ENCODE measurements at regions not wholly inside any gene's neighbourhood (a gene's known extent, or its start where the extent isn't known, plus 50 kb on each side); places are given as distances from the start of the nearest gene placed in this dataset.

DNA sequence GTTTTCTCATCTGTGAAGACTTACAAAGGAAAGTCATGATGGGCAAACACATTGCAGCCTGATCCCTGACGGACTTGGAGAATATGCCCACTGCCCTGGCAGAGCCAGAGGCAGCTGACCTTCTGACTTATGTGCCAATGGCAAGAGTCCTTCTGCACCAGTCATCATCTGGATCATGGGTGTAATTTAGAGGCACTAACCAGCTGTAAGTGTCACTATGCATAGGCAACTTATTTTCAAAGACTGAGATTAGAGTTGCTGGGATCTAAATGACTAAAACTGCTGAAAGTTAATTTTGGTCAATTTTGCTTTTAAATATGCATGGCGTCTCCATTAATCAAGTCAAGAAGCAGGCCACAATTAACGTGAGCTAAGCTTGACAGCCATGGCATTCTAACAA, 261.2 kb downstream of the BCL11A start:
- ATAC-seq (no peak), DNase-seq (no peak)
- ChIA-PET CTCF (no interaction called here), POLR2A (no interaction called here)
- intact Hi-C loops (cut with micrococcal nuclease): no loop called here
- H3K9me3 ChIP-seq (ENCODE audit: control insufficient read depth in 2 of 3, low read length in 3 of 3): no peaks in the 10 kb centered on the region
- H3K36me3 ChIP-seq (ENCODE audit: control insufficient read depth in 2 of 3, insufficient read depth in 3 of 3, low read length in 3 of 3): no peaks in the 10 kb centered on the region
- Mint-ChIP-seq H3K36me3 (no peaks in the 10 kb centered on the region), H3K4me3 (no peak overlapping the region), H3K4me1 (no peaks in the 10 kb centered on the region), H3K9me3 (peaks cover 0 to 3% (median 0%) of the 10 kb centered on the region in 11 donors), H3K27me3 (peaks cover 2 to 20% (median 13%) of the 10 kb centered on the region in 5 donors), H3K27ac (peak overlapping the region in 1 of 9 donors; percentile 41)
- no peak overlapping the region for H3K4me3 ChIP-seq (ENCODE audit: low read length)
- no peaks in the 10 kb centered on the region for H3K4me1 ChIP-seq (ENCODE audit: control insufficient read depth in 2 of 2, insufficient read depth in 2 of 2, low read length in 2 of 2)
- no peak overlapping the region for H3K27ac ChIP-seq (ENCODE audit: low read depth, low read length)
- no peaks in the 10 kb centered on the region for H3K27me3 ChIP-seq (ENCODE audit: control insufficient read depth in 2 of 2, insufficient read depth in 2 of 2, low read length in 2 of 2)

DNA sequence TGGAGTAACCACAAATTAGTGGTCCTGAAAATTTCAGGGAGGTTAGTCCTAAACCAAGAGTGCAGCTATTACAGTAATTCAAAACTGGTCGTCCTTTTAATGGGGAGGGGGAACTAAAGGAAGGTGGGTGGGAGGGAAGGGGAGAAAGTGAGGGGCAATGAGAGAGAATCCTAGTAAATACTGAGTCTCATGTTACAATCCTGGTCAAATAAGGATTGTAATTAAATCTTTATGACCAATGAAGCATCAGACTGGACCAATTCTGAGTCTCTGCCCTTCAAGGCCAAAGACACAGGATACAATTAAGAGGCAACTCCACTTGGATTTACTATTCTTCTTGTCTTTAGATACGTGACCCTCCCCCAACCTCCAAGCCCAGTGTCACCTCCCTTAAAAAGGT, 262.9 kb downstream of the BCL11A start:
- CTCF ChIA-PET: no interaction called here
- Histone ChIP-seq H3K27ac (ENCODE audit: low read depth, low read length) (no peak overlapping the region), H3K36me3 (ENCODE audit: control insufficient read depth in 2 of 3, insufficient read depth in 3 of 3, low read length in 3 of 3) (no peaks in the 10 kb centered on the region), H3K4me3 (ENCODE audit: low read length) (no peak overlapping the region), H3K9me3 (ENCODE audit: control insufficient read depth in 2 of 3, low read length in 3 of 3) (no peaks in the 10 kb centered on the region), H3K27me3 (ENCODE audit: control insufficient read depth in 2 of 2, insufficient read depth in 2 of 2, low read length in 2 of 2) (no peaks in the 10 kb centered on the region), H3K4me1 (ENCODE audit: control insufficient read depth in 2 of 2, insufficient read depth in 2 of 2, low read length in 2 of 2) (no peaks in the 10 kb centered on the region)
- Mint-ChIP-seq H3K4me3 (no peak overlapping the region), H3K9me3 (peaks cover 0 to 3% (median 0%) of the 10 kb centered on the region in 11 donors), H3K36me3 (no peaks in the 10 kb centered on the region), H3K27me3 (peaks cover 2 to 22% (median 10%) of the 10 kb centered on the region in 5 donors), H3K4me1 (no peaks in the 10 kb centered on the region), H3K27ac (no peak overlapping the region)
- ATAC-seq: no peak
- no peak for DNase-seq
- POLR2A ChIA-PET: no interaction called here
- intact Hi-C loops (cut with micrococcal nuclease): no loop called here

DNA sequence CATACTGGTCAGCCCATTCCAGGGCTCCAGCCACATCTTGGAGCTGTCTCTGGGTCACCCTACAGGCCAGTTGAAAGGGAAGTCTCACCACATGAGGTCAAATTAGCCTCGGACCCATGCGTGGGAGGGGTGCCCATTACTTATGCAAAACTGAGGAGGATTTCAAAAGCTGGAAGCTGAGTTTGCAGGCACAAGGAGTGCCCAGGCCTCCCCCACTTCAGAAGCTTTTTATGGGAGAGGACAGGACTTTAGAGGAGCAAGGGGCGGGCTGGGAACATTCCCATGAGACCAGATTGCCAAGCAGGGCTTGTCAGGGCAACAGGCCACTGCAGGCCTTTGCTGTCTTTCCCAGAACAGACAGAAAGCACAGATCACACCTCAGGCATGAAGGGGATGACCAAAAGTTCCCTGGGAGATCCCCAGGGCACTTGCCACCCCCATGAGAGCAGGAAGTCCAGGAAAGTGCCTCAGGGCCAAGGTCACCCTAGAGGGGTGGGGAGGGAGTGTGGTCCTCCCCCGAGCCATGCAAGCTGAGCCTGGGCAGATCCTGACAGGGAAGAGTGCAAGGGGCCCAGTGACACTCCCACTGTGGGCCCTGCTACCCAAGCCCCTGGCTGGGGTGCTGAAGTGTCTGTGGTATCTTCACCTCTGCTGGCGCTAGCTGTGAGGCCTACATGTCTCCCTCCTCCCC, 267.7 kb downstream of the BCL11A start:
- H3K4me1 ChIP-seq (ENCODE audit: control insufficient read depth in 2 of 2, insufficient read depth in 2 of 2, low read length in 2 of 2): no peaks in the 10 kb centered on the region
- H3K9me3 Mint-ChIP-seq: no peaks in the 10 kb centered on the region
- H3K9me3 ChIP-seq (ENCODE audit: control insufficient read depth in 2 of 3, low read length in 3 of 3): no peaks in the 10 kb centered on the region
- H3K36me3 Mint-ChIP-seq: no peaks in the 10 kb centered on the region
- POLR2A ChIA-PET: no interaction called here
- DNase-seq: no peak
- no peak overlapping the region for H3K4me3 ChIP-seq (ENCODE audit: low read length)
- no peaks in the 10 kb centered on the region for H3K4me1 Mint-ChIP-seq
- CTCF ChIA-PET: no interaction called here
- no peak overlapping the region for H3K4me3 Mint-ChIP-seq
- no peaks in the 10 kb centered on the region for H3K27me3 ChIP-seq (ENCODE audit: control insufficient read depth in 2 of 2, insufficient read depth in 2 of 2, low read length in 2 of 2)
- peaks cover 0 to 10% (median 0%) of the 10 kb centered on the region in 5 donors for H3K27me3 Mint-ChIP-seq
- intact Hi-C loops (cut with micrococcal nuclease): no loop called here
- H3K27ac ChIP-seq (ENCODE audit: low read depth, low read length): no peak overlapping the region
- no peaks in the 10 kb centered on the region for H3K36me3 ChIP-seq (ENCODE audit: control insufficient read depth in 2 of 3, insufficient read depth in 3 of 3, low read length in 3 of 3)
- H3K27ac Mint-ChIP-seq: peak overlapping the region in 1 of 9 donors; percentile 24
- no peak for ATAC-seq

DNA sequence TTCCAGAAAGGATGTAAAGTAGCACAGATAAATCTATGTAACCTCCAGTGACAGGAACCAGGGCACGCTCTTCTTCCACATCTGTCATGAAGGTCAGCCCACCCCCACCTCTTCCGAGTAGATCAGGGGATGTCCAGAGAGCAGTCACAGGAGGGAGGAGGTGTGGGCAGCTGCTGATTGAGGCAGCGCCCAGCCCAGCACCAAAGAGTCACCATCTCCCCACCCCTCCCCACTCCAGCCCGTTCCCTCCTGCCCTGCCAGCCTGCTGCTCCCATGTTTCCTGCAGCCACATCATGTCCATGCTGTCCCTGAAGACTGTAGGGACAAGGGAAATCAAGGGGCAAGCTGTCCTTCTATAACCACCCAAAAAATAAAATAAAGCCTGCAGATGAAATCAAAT, 269.8 kb downstream of the BCL11A start:
- Mint-ChIP-seq H3K27me3 (peaks cover 0 to 6% (median 0%) of the 10 kb centered on the region in 5 donors), H3K36me3 (no peaks in the 10 kb centered on the region), H3K4me1 (no peaks in the 10 kb centered on the region), H3K9me3 (no peaks in the 10 kb centered on the region), H3K4me3 (no peak overlapping the region), H3K27ac (no peak overlapping the region)
- no peak for DNase-seq
- H3K27ac ChIP-seq (ENCODE audit: low read depth, low read length): no peak overlapping the region
- H3K27me3 ChIP-seq (ENCODE audit: control insufficient read depth in 2 of 2, insufficient read depth in 2 of 2, low read length in 2 of 2): no peaks in the 10 kb centered on the region
- H3K9me3 ChIP-seq (ENCODE audit: control insufficient read depth in 2 of 3, low read length in 3 of 3): no peaks in the 10 kb centered on the region
- ChIA-PET CTCF (no interaction called here), POLR2A (no interaction called here)
- intact Hi-C loops (cut with micrococcal nuclease): no loop called here
- no peak overlapping the region for H3K4me3 ChIP-seq (ENCODE audit: low read length)
- H3K4me1 ChIP-seq (ENCODE audit: control insufficient read depth in 2 of 2, insufficient read depth in 2 of 2, low read length in 2 of 2): no peaks in the 10 kb centered on the region
- no peak for ATAC-seq
- no peaks in the 10 kb centered on the region for H3K36me3 ChIP-seq (ENCODE audit: control insufficient read depth in 2 of 3, insufficient read depth in 3 of 3, low read length in 3 of 3)

DNA sequence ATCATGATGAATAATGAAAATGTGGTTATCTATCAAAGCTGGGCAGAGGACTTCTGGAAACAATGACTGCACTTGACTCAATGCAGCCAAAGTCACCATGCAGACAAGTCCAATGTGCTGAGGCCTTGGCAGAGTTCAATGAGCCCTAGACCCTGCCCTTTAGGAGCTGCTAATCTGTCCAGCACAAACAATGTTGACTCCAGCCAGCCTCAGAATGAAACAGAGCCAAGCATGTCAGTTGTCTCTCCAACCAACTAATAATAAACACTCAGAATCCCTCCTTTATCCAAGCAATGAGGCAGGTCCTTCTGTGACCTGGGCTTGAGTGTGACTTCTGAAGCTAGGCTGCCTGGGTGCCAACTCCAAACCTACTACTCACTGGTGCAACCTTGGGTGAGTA, 270.6 kb downstream of the BCL11A start:
- intact Hi-C loops (cut with micrococcal nuclease): no loop called here
- H3K4me3 ChIP-seq (ENCODE audit: low read length): no peak overlapping the region
- ATAC-seq (no peak), DNase-seq (no peak)
- H3K36me3 ChIP-seq (ENCODE audit: control insufficient read depth in 2 of 3, insufficient read depth in 3 of 3, low read length in 3 of 3): no peaks in the 10 kb centered on the region
- ChIA-PET POLR2A (no interaction called here), CTCF (no interaction called here)
- no peaks in the 10 kb centered on the region for H3K4me1 ChIP-seq (ENCODE audit: control insufficient read depth in 2 of 2, insufficient read depth in 2 of 2, low read length in 2 of 2)
- no peak overlapping the region for H3K27ac Mint-ChIP-seq
- H3K4me3 Mint-ChIP-seq: no peak overlapping the region
- no peak overlapping the region for H3K27ac ChIP-seq (ENCODE audit: low read depth, low read length)
- no peaks in the 10 kb centered on the region for H3K27me3 ChIP-seq (ENCODE audit: control insufficient read depth in 2 of 2, insufficient read depth in 2 of 2, low read length in 2 of 2)
- no peaks in the 10 kb centered on the region for H3K9me3 Mint-ChIP-seq
- H3K4me1 Mint-ChIP-seq: no peaks in the 10 kb centered on the region
- H3K9me3 ChIP-seq (ENCODE audit: control insufficient read depth in 2 of 3, low read length in 3 of 3): no peaks in the 10 kb centered on the region
- H3K36me3 Mint-ChIP-seq: no peaks in the 10 kb centered on the region
- peaks cover 0 to 9% (median 0%) of the 10 kb centered on the region in 5 donors for H3K27me3 Mint-ChIP-seq

DNA sequence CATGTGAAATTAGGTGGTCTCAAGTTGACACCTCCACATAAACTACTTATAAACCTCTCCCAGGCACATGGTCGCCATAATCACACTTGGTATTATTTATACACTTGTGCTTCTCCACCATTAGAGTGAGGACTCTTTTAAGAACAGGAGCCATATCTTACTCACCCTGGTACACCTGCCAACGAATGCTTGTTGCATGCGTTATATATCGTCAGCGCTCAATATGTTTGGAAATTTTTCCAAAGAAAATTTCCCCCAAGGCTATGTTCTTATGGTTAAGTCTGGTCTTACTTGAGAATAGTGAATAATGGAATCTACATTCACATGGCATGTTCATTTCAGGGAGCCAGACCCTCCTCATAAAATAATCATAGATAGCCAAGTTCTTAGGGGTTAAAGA, 271.7 kb downstream of the BCL11A start:
- intact Hi-C loops (cut with micrococcal nuclease): no loop called here
- Histone ChIP-seq H3K27me3 (ENCODE audit: control insufficient read depth in 2 of 2, insufficient read depth in 2 of 2, low read length in 2 of 2) (no peaks in the 10 kb centered on the region), H3K9me3 (ENCODE audit: control insufficient read depth in 2 of 3, low read length in 3 of 3) (no peaks in the 10 kb centered on the region), H3K27ac (ENCODE audit: low read depth, low read length) (no peak overlapping the region), H3K4me3 (ENCODE audit: low read length) (no peak overlapping the region), H3K4me1 (ENCODE audit: control insufficient read depth in 2 of 2, insufficient read depth in 2 of 2, low read length in 2 of 2) (no peaks in the 10 kb centered on the region), H3K36me3 (ENCODE audit: control insufficient read depth in 2 of 3, insufficient read depth in 3 of 3, low read length in 3 of 3) (no peaks in the 10 kb centered on the region)
- DNase-seq (no peak), ATAC-seq (no peak)
- peaks cover 0 to 2% (median 0%) of the 10 kb centered on the region in 11 donors for H3K9me3 Mint-ChIP-seq
- CTCF ChIA-PET: no interaction called here
- POLR2A ChIA-PET: no interaction called here
- no peaks in the 10 kb centered on the region for H3K4me1 Mint-ChIP-seq
- H3K36me3 Mint-ChIP-seq: no peaks in the 10 kb centered on the region
- H3K27me3 Mint-ChIP-seq: peaks cover 0 to 17% (median 0%) of the 10 kb centered on the region in 5 donors
- no peak overlapping the region for H3K4me3 Mint-ChIP-seq
- H3K27ac Mint-ChIP-seq: no peak overlapping the region

DNA sequence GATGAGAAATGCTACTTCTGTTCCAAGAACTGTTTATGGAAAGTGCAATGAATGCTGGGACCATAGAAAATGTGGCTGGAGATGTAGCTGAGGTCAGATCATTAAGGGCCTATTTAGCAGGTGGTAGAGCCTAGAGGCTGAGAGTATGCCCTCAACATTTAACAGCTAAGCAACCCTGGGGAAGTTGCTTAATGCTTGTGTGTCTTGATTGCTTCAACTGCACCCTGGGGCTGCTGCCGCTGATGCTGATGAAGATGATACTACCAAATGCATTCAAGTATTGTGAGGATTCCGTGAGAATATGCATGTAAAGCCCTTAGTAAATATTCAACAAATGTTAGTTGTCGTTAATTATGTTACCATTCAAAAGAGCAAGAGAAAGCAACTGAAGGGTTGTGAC, 273.2 kb downstream of the BCL11A start:
- ATAC-seq: no peak
- no peak overlapping the region for H3K27ac Mint-ChIP-seq

More for the DNA sequence above, 273.2 kb downstream of the BCL11A start:
- no peaks in the 10 kb centered on the region for H3K27me3 ChIP-seq (ENCODE audit: control insufficient read depth in 2 of 2, insufficient read depth in 2 of 2, low read length in 2 of 2)
- Mint-ChIP-seq H3K4me3 (no peak overlapping the region), H3K36me3 (no peaks in the 10 kb centered on the region), H3K9me3 (peaks cover 0 to 7% (median 0%) of the 10 kb centered on the region in 11 donors), H3K4me1 (no peaks in the 10 kb centered on the region), H3K27me3 (peaks cover 0 to 22% (median 4%) of the 10 kb centered on the region in 5 donors)
- H3K27ac ChIP-seq (ENCODE audit: low read depth, low read length): no peak overlapping the region
- ChIA-PET CTCF (no interaction called here), POLR2A (no interaction called here)
- no peak overlapping the region for H3K4me3 ChIP-seq (ENCODE audit: low read length)
- H3K36me3 ChIP-seq (ENCODE audit: control insufficient read depth in 2 of 3, insufficient read depth in 3 of 3, low read length in 3 of 3): no peaks in the 10 kb centered on the region
- no peak for DNase-seq
- intact Hi-C loops (cut with micrococcal nuclease): no loop called here
- H3K9me3 ChIP-seq (ENCODE audit: control insufficient read depth in 2 of 3, low read length in 3 of 3): no peaks in the 10 kb centered on the region
- H3K4me1 ChIP-seq (ENCODE audit: control insufficient read depth in 2 of 2, insufficient read depth in 2 of 2, low read length in 2 of 2): no peaks in the 10 kb centered on the region

Measured in naive thymus-derived CD4-positive, alpha-beta T cell (primary cell).